ENCODE measurements at regions not wholly inside any gene's neighbourhood (a gene's known extent, or its start where the extent isn't known, plus 50 kb on each side); places are given as distances from the start of the nearest gene placed in this dataset.

DNA sequence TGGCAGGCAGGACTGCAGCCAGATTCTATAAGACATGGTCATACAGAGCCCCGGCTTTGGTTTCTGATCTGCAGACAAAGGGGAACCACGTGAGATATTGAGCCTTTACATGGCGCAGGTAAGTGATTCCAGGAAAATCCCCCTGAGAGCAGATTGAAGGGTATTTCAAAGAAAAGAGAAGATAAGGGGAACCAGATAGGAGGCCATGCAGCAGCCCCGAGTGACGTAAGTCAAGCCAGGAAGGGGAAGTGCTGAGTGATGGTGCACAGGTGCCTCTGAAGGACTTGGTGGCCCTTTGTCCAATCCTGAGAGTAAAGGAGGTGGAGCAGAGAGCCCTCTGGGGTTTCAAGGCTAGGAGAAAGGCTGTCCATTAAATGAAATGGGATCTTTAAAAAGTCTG is 329.0 kb downstream of the ACTR3B start:
- Histone ChIP-seq H3K4ac (ENCODE audit: low read depth, low read length) (no peak overlapping the region), H4K20me1 (ENCODE audit: insufficient read depth, low read length) (no peaks in the 10 kb centered on the region), H3K9me1 (ENCODE audit: insufficient read depth, low read length) (no peaks in the 10 kb centered on the region), H4K5ac (ENCODE audit: low read depth, low read length) (no peak overlapping the region), H3K4me3 (ENCODE audit: insufficient read depth, low read depth, low read length) (no peak overlapping the region), H3K18ac (ENCODE audit: low read depth, low read length) (no peak overlapping the region), H3K4me1 (ENCODE audit: control insufficient read depth, insufficient read depth, low read length) (no peaks in the 10 kb centered on the region), H3K9me3 (ENCODE audit: control insufficient read depth, insufficient read depth, low read length) (peaks cover 26% of the 10 kb centered on the region), H2AK9ac (replicated peaks; ENCODE audit: low read depth, low read length, poor library complexity) (no peak overlapping the region), H3K56ac (ENCODE audit: extremely low read depth, insufficient read depth, low read length) (no peak overlapping the region), H3K27me3 (ENCODE audit: control insufficient read depth, insufficient read depth, low read length) (no peaks in the 10 kb centered on the region), H2AK5ac (ENCODE audit: low read depth, low read length) (no peak overlapping the region), H3K4me2 (ENCODE audit: low read depth, low read length) (no peak overlapping the region), H3K9ac (ENCODE audit: low read depth, low read length) (no peak overlapping the region), H4K91ac (ENCODE audit: insufficient read depth, low read depth, low read length) (no peak overlapping the region), H2BK5ac (ENCODE audit: low read depth, low read length, poor library complexity, severe bottlenecking) (no peak overlapping the region), H3K79me1 (ENCODE audit: low read depth in 1 of 2, low read length in 2 of 2) (no peaks in the 10 kb centered on the region), H2AFZ (replicated peaks; ENCODE audit: low read length, poor library complexity) (no peak overlapping the region), H4K8ac (ENCODE audit: low read depth in 2 of 2, low read length in 2 of 2) (no peak overlapping the region), H2BK15ac (ENCODE audit: low read depth, low read length) (no peak overlapping the region), H3K36me3 (ENCODE audit: control insufficient read depth, insufficient read depth, low read length) (no peaks in the 10 kb centered on the region), H3K23ac (ENCODE audit: low read depth, low read length) (no peak overlapping the region), H2BK120ac (ENCODE audit: low read depth, low read length) (no peak overlapping the region), H3K27ac (ENCODE audit: insufficient read depth, low read length) (no peak overlapping the region), H3K14ac (replicated peaks; ENCODE audit: low read depth, low read length) (no peak overlapping the region), H2BK20ac (ENCODE audit: low read depth, low read length) (no peak overlapping the region)
- 73% methylated on average over 5 of the region's 5 CpGs; no CpG with 5 or more reads in 1 of the 2 experiments for WGBS, 2 experiments (ENCODE audit: extremely low coverage in 2 of 2, insufficient read length in 1 of 2)
- ATAC-seq (ENCODE audit: low read depth) (no peak), DNase-seq (no peak)
- dilution Hi-C loops (cut with HindIII; ENCODE audit: low sequenced_read_pairs, unreplicated experiment) (no loop called here), in situ Hi-C loops (cut with MboI; ENCODE audit: low sequenced_read_pairs) (no loop called here), intact Hi-C loops (cut with micrococcal nuclease) (no loop called here)
- ChIA-PET CTCF (interaction anchor here (0.6 kb wide), 1 partner anchor 16 kb away, joined by 3 read pairs; no protein-coding TSS in a partner anchor), POLR2A (ENCODE audit: unreplicated experiment) (no interaction called here)
- BruUV-seq (replicated peaks), result no TSS peak
- no peak for TF ChIP-seq FOS (IDR thresholded peaks at IDR 0.05; ENCODE audit: low read depth, low read length)
- TF ChIP-seq CEBPB (IDR thresholded peaks at IDR 0.05; ENCODE audit: low read depth, low read length), result no peak
- TF ChIP-seq POLR2A (IDR thresholded peaks at IDR 0.05; ENCODE audit: low read depth, low read length), result no peak
- TF ChIP-seq RCOR1 (IDR thresholded peaks at IDR 0.05; ENCODE audit: insufficient replicate concordance, low read length), result no peak
- no peak for TF ChIP-seq BHLHE40 (IDR thresholded peaks at IDR 0.05; ENCODE audit: low read depth, low read length)
- TF ChIP-seq, protein P1, sequence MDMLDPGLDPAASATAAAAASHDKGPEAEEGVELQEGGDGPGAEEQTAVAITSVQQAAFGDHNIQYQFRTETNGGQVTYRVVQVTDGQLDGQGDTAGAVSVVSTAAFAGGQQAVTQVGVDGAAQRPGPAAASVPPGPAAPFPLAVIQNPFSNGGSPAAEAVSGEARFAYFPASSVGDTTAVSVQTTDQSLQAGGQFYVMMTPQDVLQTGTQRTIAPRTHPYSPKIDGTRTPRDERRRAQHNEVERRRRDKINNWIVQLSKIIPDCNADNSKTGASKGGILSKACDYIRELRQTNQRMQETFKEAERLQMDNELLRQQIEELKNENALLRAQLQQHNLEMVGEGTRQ (IDR thresholded peaks at IDR 0.05; ENCODE audit: low read depth, low read length), result no peak
- TF ChIP-seq NFE2L2 (IDR thresholded peaks at IDR 0.05; ENCODE audit: low read depth, low read length), result no peak
- TF ChIP-seq MAFK (IDR thresholded peaks at IDR 0.05; ENCODE audit: low read depth, low read length), result no peak
